ENCODE measurements at regions not wholly inside any gene's neighbourhood (a gene's known extent, or its start where the extent isn't known, plus 50 kb on each side); places are given as distances from the start of the nearest gene placed in this dataset.

DNA sequence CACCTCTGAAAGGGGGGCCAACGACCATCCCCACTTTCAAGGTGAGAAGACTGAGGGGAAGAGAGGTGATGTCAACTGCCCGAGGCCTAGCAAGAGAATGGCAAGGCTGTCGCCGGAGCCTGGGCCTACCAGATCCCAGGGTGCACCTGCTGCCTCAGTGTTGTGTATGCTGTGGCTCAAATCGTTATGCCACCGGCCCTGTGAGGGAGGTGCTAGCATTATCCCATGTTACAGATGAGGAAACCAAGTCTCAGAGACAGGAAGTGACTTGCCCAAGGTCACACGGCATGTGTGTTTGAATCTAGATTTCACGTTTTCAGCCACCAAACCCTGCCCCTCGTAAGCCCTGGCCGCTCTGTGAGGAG is 152.5 kb downstream of the CEBPB start:
- TF ChIP-seq, protein P1, sequence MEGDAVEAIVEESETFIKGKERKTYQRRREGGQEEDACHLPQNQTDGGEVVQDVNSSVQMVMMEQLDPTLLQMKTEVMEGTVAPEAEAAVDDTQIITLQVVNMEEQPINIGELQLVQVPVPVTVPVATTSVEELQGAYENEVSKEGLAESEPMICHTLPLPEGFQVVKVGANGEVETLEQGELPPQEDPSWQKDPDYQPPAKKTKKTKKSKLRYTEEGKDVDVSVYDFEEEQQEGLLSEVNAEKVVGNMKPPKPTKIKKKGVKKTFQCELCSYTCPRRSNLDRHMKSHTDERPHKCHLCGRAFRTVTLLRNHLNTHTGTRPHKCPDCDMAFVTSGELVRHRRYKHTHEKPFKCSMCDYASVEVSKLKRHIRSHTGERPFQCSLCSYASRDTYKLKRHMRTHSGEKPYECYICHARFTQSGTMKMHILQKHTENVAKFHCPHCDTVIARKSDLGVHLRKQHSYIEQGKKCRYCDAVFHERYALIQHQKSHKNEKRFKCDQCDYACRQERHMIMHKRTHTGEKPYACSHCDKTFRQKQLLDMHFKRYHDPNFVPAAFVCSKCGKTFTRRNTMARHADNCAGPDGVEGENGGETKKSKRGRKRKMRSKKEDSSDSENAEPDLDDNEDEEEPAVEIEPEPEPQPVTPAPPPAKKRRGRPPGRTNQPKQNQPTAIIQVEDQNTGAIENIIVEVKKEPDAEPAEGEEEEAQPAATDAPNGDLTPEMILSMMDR (IDR thresholded peaks at IDR 0.05), result no peak
- no peak for TF ChIP-seq NFE2L1 (CRISPR knock-in tag; IDR thresholded peaks at IDR 0.05)
- TF ChIP-seq NFYB (CRISPR knock-in tag; conservative IDR thresholded peaks at IDR 0.05; ENCODE audit: low read depth), result no peak
- TF ChIP-seq, protein P2, sequence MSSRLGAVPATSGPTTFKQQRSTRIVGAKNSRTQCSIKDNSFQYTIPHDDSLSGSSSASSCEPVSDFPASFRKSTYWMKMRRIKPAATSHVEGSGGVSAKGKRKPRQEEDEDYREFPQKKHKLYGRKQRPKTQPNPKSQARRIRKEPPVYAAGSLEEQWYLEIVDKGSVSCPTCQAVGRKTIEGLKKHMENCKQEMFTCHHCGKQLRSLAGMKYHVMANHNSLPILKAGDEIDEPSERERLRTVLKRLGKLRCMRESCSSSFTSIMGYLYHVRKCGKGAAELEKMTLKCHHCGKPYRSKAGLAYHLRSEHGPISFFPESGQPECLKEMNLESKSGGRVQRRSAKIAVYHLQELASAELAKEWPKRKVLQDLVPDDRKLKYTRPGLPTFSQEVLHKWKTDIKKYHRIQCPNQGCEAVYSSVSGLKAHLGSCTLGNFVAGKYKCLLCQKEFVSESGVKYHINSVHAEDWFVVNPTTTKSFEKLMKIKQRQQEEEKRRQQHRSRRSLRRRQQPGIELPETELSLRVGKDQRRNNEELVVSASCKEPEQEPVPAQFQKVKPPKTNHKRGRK (CRISPR knock-in tag; IDR thresholded peaks at IDR 0.05; ENCODE audit: borderline replicate concordance), result no peak
- TF ChIP-seq NR2C2 (CRISPR knock-in tag; IDR thresholded peaks at IDR 0.05), result no peak
- TF ChIP-seq, protein P3, sequence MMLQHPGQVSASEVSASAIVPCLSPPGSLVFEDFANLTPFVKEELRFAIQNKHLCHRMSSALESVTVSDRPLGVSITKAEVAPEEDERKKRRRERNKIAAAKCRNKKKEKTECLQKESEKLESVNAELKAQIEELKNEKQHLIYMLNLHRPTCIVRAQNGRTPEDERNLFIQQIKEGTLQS (CRISPR knock-in tag; conservative IDR thresholded peaks at IDR 0.05), result no peak
- TF ChIP-seq SP1 (CRISPR knock-in tag; conservative IDR thresholded peaks at IDR 0.05), result no peak

All from WTC11 (cell line).